CD4-positive, CD25-positive, alpha-beta regulatory T cell (primary cell): ENCODE measurements at regions not wholly inside any gene's neighbourhood (a gene's known extent, or its start where the extent isn't known, plus 50 kb on each side); places are given as distances from the start of the nearest gene placed in this dataset.
A peak's percentile ranks its signal among the peaks of the same experiment; 100 is the strongest.

Experiments
- ATAC-seq, 2 donors: fragments of 150-1000 bp; cut with Tn5 transposase; one replicate each; pipeline ENCODE4 v1.10.0; 2021; ENCODE audit warnings: low read depth in 2 of 2, moderate number of reproducible peaks in 2 of 2, moderate library complexity in 1 of 2
- DNase-seq, 3 donors: peaks; one replicate each; pipeline versions ENCODE4 v3.0.0 to v3.0.0-alpha.2; 2012 to 2022; ENCODE audit warnings: mixed read lengths in 1 of 3
- H3K27ac ChIP-seq: one replicate; pipeline ENCODE4 v1.7.0; 2013; ENCODE audit warnings: mild to moderate bottlenecking, low read length; ENCODE audit not compliant: insufficient read depth, poor library complexity, severe bottlenecking
- H3K27me3 ChIP-seq: one replicate; pipeline ENCODE4 v1.7.0; 2013; ENCODE audit warnings: low read length; ENCODE audit not compliant: control insufficient read depth, insufficient read depth
- H3K36me3 ChIP-seq: one replicate; pipeline ENCODE4 v1.7.0; 2013; ENCODE audit warnings: mild to moderate bottlenecking, low read length, moderate library complexity; ENCODE audit not compliant: control insufficient read depth, insufficient read depth
- H3K4me1 ChIP-seq: 2 replicates; pipeline ENCODE4 v1.7.0; 2013; ENCODE audit warnings: mild to moderate bottlenecking, low read length; ENCODE audit not compliant: insufficient read depth, control insufficient read depth, poor library complexity, severe bottlenecking
- H3K4me3 ChIP-seq: one replicate; pipeline ENCODE4 v1.7.0; 2013; ENCODE audit warnings: low read depth, mild to moderate bottlenecking, low read length, moderate library complexity
- H3K9me3 ChIP-seq, 2 experiments: 1 replicate in 1 of 2; 2 replicates in 1 of 2; pipeline ENCODE4 v1.7.0; 2013; ENCODE audit warnings: low read length in 2 of 2, mild to moderate bottlenecking in 1 of 2, moderate library complexity in 1 of 2; ENCODE audit not compliant: control insufficient read depth in 2 of 2
- H3K27ac Mint-ChIP-seq, 3 donors: one replicate each; pipeline ENCODE4 v1.8.0; 2020 to 2022; ENCODE audit warnings: mild to moderate bottlenecking in 3 of 3, mixed read lengths in 3 of 3, moderate library complexity in 2 of 3
- H3K27me3 Mint-ChIP-seq: one replicate; pipeline ENCODE4 v1.8.0; 2022; ENCODE audit warnings: mild to moderate bottlenecking, mixed read lengths
- H3K36me3 Mint-ChIP-seq: one replicate; pipeline ENCODE4 v1.8.0; 2020; ENCODE audit warnings: mixed read lengths
- H3K4me1 Mint-ChIP-seq, 4 donors: one replicate each; pipeline ENCODE4 v1.8.0; 2020 to 2022; ENCODE audit warnings: mixed read lengths in 4 of 4, mild to moderate bottlenecking in 1 of 4
- H3K4me3 Mint-ChIP-seq, 4 donors: one replicate each; pipeline ENCODE4 v1.8.0; 2020 to 2022; ENCODE audit warnings: mild to moderate bottlenecking in 4 of 4, mixed read lengths in 4 of 4, moderate library complexity in 3 of 4
- H3K9me3 Mint-ChIP-seq, 7 donors: one replicate each; pipeline ENCODE4 v1.8.0; 2020 to 2022; ENCODE audit warnings: mixed read lengths in 7 of 7, mild to moderate bottlenecking in 3 of 7, moderate library complexity in 2 of 7

- no peak overlapping the region for H3K4me3 Mint-ChIP-seq
- no peaks in the 10 kb centered on the region for H3K4me1 Mint-ChIP-seq
- H3K9me3 Mint-ChIP-seq = no peaks in the 10 kb centered on the region
- no peaks in the 10 kb centered on the region for H3K4me1 ChIP-seq
- H3K36me3 Mint-ChIP-seq = no peaks in the 10 kb centered on the region
- peaks cover 14% of the 10 kb centered on the region for H3K27me3 Mint-ChIP-seq
- no peak overlapping the region for H3K27ac Mint-ChIP-seq
- H3K36me3 ChIP-seq = no peaks in the 10 kb centered on the region
- ATAC-seq (no peak), DNase-seq (no peak)
- H3K27me3 ChIP-seq = no peaks in the 10 kb centered on the region
- no peak overlapping the region for H3K4me3 ChIP-seq
- no peaks in the 10 kb centered on the region for H3K9me3 ChIP-seq
- H3K27ac ChIP-seq = no peak overlapping the region
These were observed 53.7 kb downstream of the RPS12 start for GRCh38 chr6:132868057-132868456.

- no peaks in the 10 kb centered on the region for H3K4me1 Mint-ChIP-seq
- Histone ChIP-seq H3K4me1 (no peaks in the 10 kb centered on the region), H3K4me3 (no peak overlapping the region), H3K27me3 (no peaks in the 10 kb centered on the region), H3K9me3 (no peaks in the 10 kb centered on the region), H3K27ac (no peak overlapping the region), H3K36me3 (no peaks in the 10 kb centered on the region)
- no peak overlapping the region for H3K4me3 Mint-ChIP-seq
- peaks cover 0 to 8% (median 0%) of the 10 kb centered on the region in 7 donors for H3K9me3 Mint-ChIP-seq
- ATAC-seq = no peak
- no peak overlapping the region for H3K27ac Mint-ChIP-seq
- DNase-seq = no peak
- H3K36me3 Mint-ChIP-seq = no peaks in the 10 kb centered on the region
- peaks cover 21% of the 10 kb centered on the region for H3K27me3 Mint-ChIP-seq
These were observed 58.6 kb downstream of the RPS12 start for GRCh38 chr6:132872923-132873322.

GRCh38 chr6:132877003-132877402, 62.6 kb downstream of the RPS12 start:
- DNase-seq = no peak
- no peaks in the 10 kb centered on the region for H3K36me3 Mint-ChIP-seq
- H3K4me3 Mint-ChIP-seq = no peak overlapping the region
- H3K4me3 ChIP-seq = no peak overlapping the region
- H3K27ac Mint-ChIP-seq = no peak overlapping the region
- H3K4me1 Mint-ChIP-seq = no peaks in the 10 kb centered on the region
- no peak overlapping the region for H3K27ac ChIP-seq
- no peaks in the 10 kb centered on the region for H3K27me3 ChIP-seq
- peaks cover 0 to 8% (median 0%) of the 10 kb centered on the region in 7 donors for H3K9me3 Mint-ChIP-seq
- H3K9me3 ChIP-seq = no peaks in the 10 kb centered on the region
- no peak for ATAC-seq
- H3K27me3 Mint-ChIP-seq = peaks cover 13% of the 10 kb centered on the region
- H3K36me3 ChIP-seq = no peaks in the 10 kb centered on the region
- no peaks in the 10 kb centered on the region for H3K4me1 ChIP-seq

- Mint-ChIP-seq H3K36me3 (no peaks in the 10 kb centered on the region), H3K27ac (no peak overlapping the region), H3K4me3 (no peak overlapping the region), H3K9me3 (peaks cover 0 to 3% (median 0%) of the 10 kb centered on the region in 7 donors), H3K27me3 (peaks cover 5% of the 10 kb centered on the region), H3K4me1 (peaks cover 0 to 2% (median 0%) of the 10 kb centered on the region in 4 donors)
- DNase-seq (peak in 1 of 3 donors; percentile 5), ATAC-seq (no peak)
- Histone ChIP-seq H3K4me3 (no peak overlapping the region), H3K36me3 (no peaks in the 10 kb centered on the region), H3K27me3 (no peaks in the 10 kb centered on the region), H3K4me1 (no peaks in the 10 kb centered on the region), H3K27ac (no peak overlapping the region), H3K9me3 (no peaks in the 10 kb centered on the region)
These were observed 72.8 kb downstream of the RPS12 start for GRCh38 chr6:132887204-132887603.

GRCh38 chr6:132888701-132889100, 74.3 kb downstream of the RPS12 start:
- no peak overlapping the region for H3K27ac Mint-ChIP-seq
- no peaks in the 10 kb centered on the region for H3K4me1 ChIP-seq
- no peaks in the 10 kb centered on the region for H3K9me3 ChIP-seq
- H3K4me3 ChIP-seq = no peak overlapping the region
- H3K36me3 Mint-ChIP-seq = no peaks in the 10 kb centered on the region
- no peak for DNase-seq
- H3K36me3 ChIP-seq = no peaks in the 10 kb centered on the region
- peaks cover 0 to 3% (median 0%) of the 10 kb centered on the region in 7 donors for H3K9me3 Mint-ChIP-seq
- H3K4me3 Mint-ChIP-seq = no peak overlapping the region
- H3K4me1 Mint-ChIP-seq = peaks cover 0 to 2% (median 0%) of the 10 kb centered on the region in 4 donors
- no peak overlapping the region for H3K27ac ChIP-seq
- ATAC-seq = no peak
- no peaks in the 10 kb centered on the region for H3K27me3 ChIP-seq
- peaks cover 5% of the 10 kb centered on the region for H3K27me3 Mint-ChIP-seq

- Mint-ChIP-seq H3K36me3 (no peaks in the 10 kb centered on the region), H3K27me3 (peaks cover 5% of the 10 kb centered on the region), H3K4me1 (peaks cover 0 to 3% (median 1%) of the 10 kb centered on the region in 4 donors), H3K9me3 (peaks cover 0 to 3% (median 0%) of the 10 kb centered on the region in 7 donors), H3K27ac (no peak overlapping the region), H3K4me3 (no peak overlapping the region)
- no peak overlapping the region for H3K27ac ChIP-seq
- ATAC-seq = no peak
- no peaks in the 10 kb centered on the region for H3K27me3 ChIP-seq
- no peaks in the 10 kb centered on the region for H3K9me3 ChIP-seq
- H3K36me3 ChIP-seq = no peaks in the 10 kb centered on the region
- DNase-seq = no peak
- H3K4me1 ChIP-seq = no peaks in the 10 kb centered on the region
- no peak overlapping the region for H3K4me3 ChIP-seq
These were observed 78.8 kb downstream of the RPS12 start for GRCh38 chr6:132892929-132893771.

GRCh38 chr6:132893772-132894490, 79.6 kb downstream of the RPS12 start:
- Histone ChIP-seq H3K36me3 (no peaks in the 10 kb centered on the region), H3K27ac (no peak overlapping the region), H3K9me3 (no peaks in the 10 kb centered on the region), H3K4me1 (no peaks in the 10 kb centered on the region), H3K4me3 (no peak overlapping the region), H3K27me3 (no peaks in the 10 kb centered on the region)
- H3K27ac Mint-ChIP-seq = no peak overlapping the region
- H3K4me3 Mint-ChIP-seq = no peak overlapping the region
- DNase-seq (no peak), ATAC-seq (no peak)
- peaks cover 5% of the 10 kb centered on the region for H3K27me3 Mint-ChIP-seq
- H3K4me1 Mint-ChIP-seq = peaks cover 0 to 3% (median 0%) of the 10 kb centered on the region in 4 donors
- peaks cover 0 to 3% (median 0%) of the 10 kb centered on the region in 7 donors for H3K9me3 Mint-ChIP-seq
- no peaks in the 10 kb centered on the region for H3K36me3 Mint-ChIP-seq
